ENCODE measurements at regions not wholly inside any gene's neighbourhood (a gene's known extent, or its start where the extent isn't known, plus 50 kb on each side); places are given as distances from the start of the nearest gene placed in this dataset.

DNA sequence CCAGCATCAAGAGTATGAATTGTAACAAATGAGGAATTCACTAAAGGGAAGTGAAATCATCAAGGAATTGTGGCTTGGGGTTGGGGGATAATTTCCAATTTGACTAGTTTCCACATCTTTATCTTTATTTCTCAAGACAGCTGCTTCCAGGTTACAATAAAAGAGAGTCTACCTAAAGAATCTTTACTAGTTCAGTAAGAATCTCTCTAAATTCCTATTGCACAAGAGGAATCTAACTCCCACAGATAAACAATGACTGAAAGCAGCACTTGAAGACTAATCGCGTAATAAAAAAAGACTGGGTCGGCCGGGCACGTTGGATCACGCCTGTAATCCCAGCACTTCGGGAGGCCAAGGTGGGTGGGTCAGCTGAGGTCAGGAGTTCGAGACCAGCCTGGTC, 194.4 kb downstream of the KBTBD8 start:
- H3K4me1 Mint-ChIP-seq (ENCODE audit: unreplicated experiment): peaks cover under 1% of the 10 kb centered on the region
- no peak for DNase-seq (ENCODE audit: extremely low spot score, unreplicated experiment)
- no peak for TF ChIP-seq CTCF (conservative IDR thresholded peaks at IDR 0.05)
- no peak overlapping the region for H3K4me3 Mint-ChIP-seq
- no peaks in the 10 kb centered on the region for H3K9me3 Mint-ChIP-seq
- H3K27ac Mint-ChIP-seq: no peak overlapping the region
- H3K27me3 Mint-ChIP-seq: no peaks in the 10 kb centered on the region
- no peaks in the 10 kb centered on the region for H3K36me3 Mint-ChIP-seq

DNA sequence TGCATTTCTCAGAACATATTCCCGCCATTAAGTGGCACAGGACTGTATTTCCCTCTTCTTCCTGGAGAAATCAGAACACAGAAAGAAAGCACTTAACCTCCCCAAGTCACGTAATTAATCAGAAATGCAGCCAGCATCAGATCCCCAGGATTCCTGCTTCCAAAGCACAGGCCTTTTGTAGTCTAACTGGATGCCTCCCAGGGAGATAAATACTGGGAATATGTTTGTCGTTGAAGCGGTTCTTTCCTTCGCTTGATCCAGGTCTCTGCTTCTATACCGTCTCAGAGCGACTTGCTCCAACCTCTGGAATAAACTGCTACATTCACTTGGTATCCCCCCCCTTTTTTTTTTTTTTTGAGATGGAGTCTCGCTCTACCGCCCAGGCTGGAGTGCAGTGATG, 198.6 kb downstream of the KBTBD8 start:
- H3K4me3 Mint-ChIP-seq: no peak overlapping the region
- TF ChIP-seq CTCF (conservative IDR thresholded peaks at IDR 0.05): no peak
- no peak for DNase-seq (ENCODE audit: extremely low spot score, unreplicated experiment)
- H3K4me1 Mint-ChIP-seq (ENCODE audit: unreplicated experiment): peaks cover 9% of the 10 kb centered on the region
- H3K27me3 Mint-ChIP-seq: no peaks in the 10 kb centered on the region
- no peaks in the 10 kb centered on the region for H3K36me3 Mint-ChIP-seq
- no peak overlapping the region for H3K27ac Mint-ChIP-seq
- H3K9me3 Mint-ChIP-seq: no peaks in the 10 kb centered on the region

GRCh38 chr3:67198374-67198773, 200.3 kb downstream of the KBTBD8 start:
- no peaks in the 10 kb centered on the region for H3K36me3 Mint-ChIP-seq
- H3K9me3 Mint-ChIP-seq: no peaks in the 10 kb centered on the region
- DNase-seq (ENCODE audit: extremely low spot score, unreplicated experiment): no peak
- H3K4me3 Mint-ChIP-seq: no peak overlapping the region
- peaks cover 9% of the 10 kb centered on the region for H3K4me1 Mint-ChIP-seq (ENCODE audit: unreplicated experiment)
- no peaks in the 10 kb centered on the region for H3K27me3 Mint-ChIP-seq
- H3K27ac Mint-ChIP-seq: no peak overlapping the region
- TF ChIP-seq CTCF (conservative IDR thresholded peaks at IDR 0.05): no peak

GRCh38 chr3:67200618-67201017, 202.5 kb downstream of the KBTBD8 start:
- H3K4me1 Mint-ChIP-seq (ENCODE audit: unreplicated experiment): peaks cover 9% of the 10 kb centered on the region
- DNase-seq (ENCODE audit: extremely low spot score, unreplicated experiment): no peak
- no peak overlapping the region for H3K27ac Mint-ChIP-seq
- no peaks in the 10 kb centered on the region for H3K9me3 Mint-ChIP-seq
- no peak overlapping the region for H3K4me3 Mint-ChIP-seq
- H3K36me3 Mint-ChIP-seq: no peaks in the 10 kb centered on the region
- H3K27me3 Mint-ChIP-seq: no peaks in the 10 kb centered on the region
- TF ChIP-seq CTCF (conservative IDR thresholded peaks at IDR 0.05): no peak

- Mint-ChIP-seq H3K27me3 (no peaks in the 10 kb centered on the region), H3K4me3 (no peak overlapping the region), H3K4me1 (ENCODE audit: unreplicated experiment) (peaks cover 9% of the 10 kb centered on the region), H3K9me3 (no peaks in the 10 kb centered on the region), H3K36me3 (no peaks in the 10 kb centered on the region), H3K27ac (no peak overlapping the region)
- TF ChIP-seq CTCF (conservative IDR thresholded peaks at IDR 0.05): no peak
- no peak for DNase-seq (ENCODE audit: extremely low spot score, unreplicated experiment)
Observed at GRCh38 chr3:67201026-67201425, 202.9 kb downstream of the KBTBD8 start.

DNA sequence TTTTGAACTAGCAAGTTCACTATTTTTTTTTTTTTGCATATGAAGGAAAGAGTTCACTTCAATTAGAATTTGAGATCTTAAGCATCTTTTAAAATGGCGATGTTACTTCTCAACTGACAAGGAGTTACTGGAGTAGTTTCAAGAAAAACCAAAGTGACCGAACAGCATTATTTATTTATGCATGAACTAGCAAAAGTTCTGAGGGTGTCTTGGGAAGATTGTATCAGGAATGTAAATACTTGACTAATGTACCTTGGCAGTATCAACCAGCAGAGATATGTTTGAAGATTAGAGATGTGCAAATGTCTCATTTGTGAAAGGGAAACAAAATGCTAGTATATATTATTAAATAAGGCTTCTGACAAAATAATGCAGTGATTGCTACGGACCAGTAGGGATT, 203.9 kb downstream of the KBTBD8 start:
- Mint-ChIP-seq H3K36me3 (no peaks in the 10 kb centered on the region), H3K4me3 (no peak overlapping the region), H3K27me3 (no peaks in the 10 kb centered on the region), H3K4me1 (ENCODE audit: unreplicated experiment) (peaks cover 9% of the 10 kb centered on the region), H3K9me3 (no peaks in the 10 kb centered on the region), H3K27ac (no peak overlapping the region)
- DNase-seq (ENCODE audit: extremely low spot score, unreplicated experiment): no peak
- no peak for TF ChIP-seq CTCF (conservative IDR thresholded peaks at IDR 0.05)

All from type B pancreatic cell (in vitro differentiated cells).